HG03103 (cell line): ENCODE measurements at regions not wholly inside any gene's neighbourhood (a gene's known extent, or its start where the extent isn't known, plus 50 kb on each side); places are given as distances from the start of the nearest gene placed in this dataset.
A peak's percentile ranks its signal among the peaks of the same experiment; 100 is the strongest.

Experiments
- ATAC-seq: cut with Tn5 transposase; IDR thresholded peaks from one replicate; pipeline ENCODE4 v1.9.1; 2021; ENCODE audit warnings: low read depth; ENCODE audit not compliant: unreplicated experiment

- no peak for ATAC-seq
Measured at GRCh38 chr4:155523358-155523757, 143.3 kb upstream of the GUCY1A1 start.

GRCh38 chr4:155522201-155522600, 144.4 kb upstream of the GUCY1A1 start:
- no peak for ATAC-seq

GRCh38 chr4:155521382-155521781, 144.6 kb upstream of the MAP9 start:
- ATAC-seq, result no peak

GRCh38 chr4:155515444-155516075, 138.8 kb upstream of the MAP9 start:
- ATAC-seq, result no peak

- no peak for ATAC-seq
Measured at GRCh38 chr4:155514628-155515027, 137.9 kb upstream of the MAP9 start.

- no peak for ATAC-seq
Measured at GRCh38 chr4:155512817-155513216, 136.1 kb upstream of the MAP9 start.

GRCh38 chr4:155512046-155512445, 135.3 kb upstream of the MAP9 start:
- ATAC-seq, result no peak

GRCh38 chr4:155510771-155511170, 134.0 kb upstream of the MAP9 start:
- no peak for ATAC-seq

- no peak for ATAC-seq
Measured at GRCh38 chr4:155509555-155509954, 132.8 kb upstream of the MAP9 start.

GRCh38 chr4:155506745-155507144, 130.0 kb upstream of the MAP9 start:
- ATAC-seq, result no peak

- ATAC-seq, result no peak
Measured at GRCh38 chr4:155505321-155505720, 128.6 kb upstream of the MAP9 start.

- ATAC-seq, result no peak
Measured at GRCh38 chr4:155497306-155497705, 120.5 kb upstream of the MAP9 start.

- no peak for ATAC-seq
Measured at GRCh38 chr4:155496294-155496626, 119.5 kb upstream of the MAP9 start.

GRCh38 chr4:155495572-155496293, 119.0 kb upstream of the MAP9 start:
- ATAC-seq, result no peak

GRCh38 chr4:155494037-155494718, 117.4 kb upstream of the MAP9 start:
- no peak for ATAC-seq

- peak; percentile 94 for ATAC-seq
Measured at GRCh38 chr4:155491336-155492120, 114.8 kb upstream of the MAP9 start.

- ATAC-seq, result no peak
Measured at GRCh38 chr4:155489271-155489670, 112.5 kb upstream of the MAP9 start.

GRCh38 chr4:155488691-155489090, 111.9 kb upstream of the MAP9 start:
- ATAC-seq, result no peak

GRCh38 chr4:155487210-155487609, 110.4 kb upstream of the MAP9 start:
- ATAC-seq, result no peak

- ATAC-seq, result no peak
Measured at GRCh38 chr4:155481150-155481549, 104.4 kb upstream of the MAP9 start.

- no peak for ATAC-seq
Measured at GRCh38 chr4:155479835-155480234, 103.1 kb upstream of the MAP9 start.
